Astrocyte of the cerebellum (primary cell): ENCODE measurements at regions not wholly inside any gene's neighbourhood (a gene's known extent, or its start where the extent isn't known, plus 50 kb on each side); places are given as distances from the start of the nearest gene placed in this dataset.

Source experiments
- DNase-seq: peaks from one replicate; pipeline ENCODE4 v3.0.0-alpha.2; 2011; ENCODE audit warnings: low read depth
- H3K4me3 ChIP-seq: 2 replicates; pipeline ENCODE4 v1.5.1; 2011; ENCODE audit warnings: mild to moderate bottlenecking, low read depth, low read length, moderate library complexity
- in situ Hi-C: cut with HindIII; loops from 2 replicates; pipeline ENCODE4 v1.10.0; 2017; ENCODE audit warnings: low sequenced_read_pairs
- TF ChIP-seq, protein P1 (sequence below): IDR thresholded peaks from 2 replicates; pipeline ENCODE4 v1.5.1; 2012; ENCODE audit warnings: low read length, low read depth, moderate library complexity, mild to moderate bottlenecking; ENCODE audit errors: missing control alignments

GRCh38 chr5:4295663-4296339 is 700.2 kb downstream of the IRX1 start:
- no peak overlapping the region for H3K4me3 ChIP-seq
- peak; percentile 40 for DNase-seq
- in situ Hi-C loops = no loop called here
- TF ChIP-seq, protein P1, sequence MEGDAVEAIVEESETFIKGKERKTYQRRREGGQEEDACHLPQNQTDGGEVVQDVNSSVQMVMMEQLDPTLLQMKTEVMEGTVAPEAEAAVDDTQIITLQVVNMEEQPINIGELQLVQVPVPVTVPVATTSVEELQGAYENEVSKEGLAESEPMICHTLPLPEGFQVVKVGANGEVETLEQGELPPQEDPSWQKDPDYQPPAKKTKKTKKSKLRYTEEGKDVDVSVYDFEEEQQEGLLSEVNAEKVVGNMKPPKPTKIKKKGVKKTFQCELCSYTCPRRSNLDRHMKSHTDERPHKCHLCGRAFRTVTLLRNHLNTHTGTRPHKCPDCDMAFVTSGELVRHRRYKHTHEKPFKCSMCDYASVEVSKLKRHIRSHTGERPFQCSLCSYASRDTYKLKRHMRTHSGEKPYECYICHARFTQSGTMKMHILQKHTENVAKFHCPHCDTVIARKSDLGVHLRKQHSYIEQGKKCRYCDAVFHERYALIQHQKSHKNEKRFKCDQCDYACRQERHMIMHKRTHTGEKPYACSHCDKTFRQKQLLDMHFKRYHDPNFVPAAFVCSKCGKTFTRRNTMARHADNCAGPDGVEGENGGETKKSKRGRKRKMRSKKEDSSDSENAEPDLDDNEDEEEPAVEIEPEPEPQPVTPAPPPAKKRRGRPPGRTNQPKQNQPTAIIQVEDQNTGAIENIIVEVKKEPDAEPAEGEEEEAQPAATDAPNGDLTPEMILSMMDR = peak; percentile 68

DNA sequence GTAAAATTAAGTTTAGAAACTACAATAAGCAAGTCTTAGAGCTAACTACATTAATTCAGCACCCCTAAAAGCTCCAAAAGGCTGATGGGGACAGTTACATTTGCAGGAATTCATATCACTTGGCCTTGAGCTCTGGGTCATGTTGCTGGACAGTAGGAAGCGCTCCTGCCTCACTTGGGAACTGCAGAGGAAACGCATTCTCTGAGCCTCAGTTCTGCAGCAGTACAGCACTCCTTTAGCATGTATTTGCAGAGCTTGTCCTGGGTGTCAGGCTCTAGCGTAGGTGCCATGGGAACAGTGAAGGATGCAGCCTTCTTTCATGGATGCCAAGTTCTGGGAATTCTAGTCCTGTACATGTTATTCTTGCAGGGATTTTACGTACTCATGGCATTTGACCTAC is 710.4 kb downstream of the IRX1 start:
- no peak overlapping the region for H3K4me3 ChIP-seq
- in situ Hi-C loops = no loop called here
- TF ChIP-seq, protein P1 = no peak
- DNase-seq = no peak

- TF ChIP-seq, protein P1 = no peak
- no peak overlapping the region for H3K4me3 ChIP-seq
- in situ Hi-C loops = no loop called here
- no peak for DNase-seq
These were observed 713.4 kb downstream of the IRX1 start for GRCh38 chr5:4309026-4309425.

DNA sequence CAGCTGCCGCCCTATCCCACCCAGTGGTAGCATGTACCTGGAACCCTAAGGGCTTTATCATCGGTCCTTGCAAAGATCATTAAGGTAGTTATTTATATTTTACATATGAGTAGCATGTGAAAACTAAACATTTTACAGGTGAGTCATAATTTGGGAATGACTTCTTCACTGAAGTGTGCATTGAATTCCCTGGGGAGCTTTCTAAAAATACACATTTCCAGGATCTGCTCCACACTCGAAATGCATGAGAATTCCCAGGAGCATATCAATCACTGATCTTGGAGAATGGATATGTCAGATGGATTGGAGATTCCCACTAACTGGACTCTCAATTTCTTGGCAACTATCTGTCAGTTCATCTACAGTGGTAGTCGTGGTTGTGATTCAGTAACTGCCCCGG is 717.5 kb downstream of the IRX1 start:
- in situ Hi-C loops = no loop called here
- DNase-seq = no peak
- TF ChIP-seq, protein P1 = no peak
- H3K4me3 ChIP-seq = no peak overlapping the region

GRCh38 chr5:4319478-4320128 is 724.0 kb downstream of the IRX1 start:
- no peak for DNase-seq
- H3K4me3 ChIP-seq = no peak overlapping the region
- in situ Hi-C loops = no loop called here
- TF ChIP-seq, protein P1 = no peak

- no peak for DNase-seq
- H3K4me3 ChIP-seq = no peak overlapping the region
- TF ChIP-seq, protein P1 = no peak
- in situ Hi-C loops = no loop called here
These were observed 734.7 kb downstream of the IRX1 start for GRCh38 chr5:4330327-4330726.
